ENCODE measurements at regions not wholly inside any gene's neighbourhood (a gene's known extent, or its start where the extent isn't known, plus 50 kb on each side); places are given as distances from the start of the nearest gene placed in this dataset.

GRCh38 chr15:69595009-69595791, 142.6 kb downstream of the RPLP1 start:
- H3K4me1 ChIP-seq (ENCODE audit: control insufficient read depth, insufficient read depth, low read length) = no peaks in the 10 kb centered on the region
- no peak overlapping the region for H3K4me2 ChIP-seq (ENCODE audit: low read length)
- peaks cover 73% of the 10 kb centered on the region for H3K27me3 ChIP-seq (ENCODE audit: control insufficient read depth, insufficient read depth, low read length)
- H3K9ac ChIP-seq (ENCODE audit: low read depth, low read length) = no peak overlapping the region
- H3K4me3 ChIP-seq (ENCODE audit: low read length) = no peak overlapping the region
- H3K9me3 ChIP-seq (replicated peaks; ENCODE audit: low read length) = no peaks in the 10 kb centered on the region
- no peaks in the 10 kb centered on the region for H3K36me3 ChIP-seq (ENCODE audit: insufficient read depth, low read length)

DNA sequence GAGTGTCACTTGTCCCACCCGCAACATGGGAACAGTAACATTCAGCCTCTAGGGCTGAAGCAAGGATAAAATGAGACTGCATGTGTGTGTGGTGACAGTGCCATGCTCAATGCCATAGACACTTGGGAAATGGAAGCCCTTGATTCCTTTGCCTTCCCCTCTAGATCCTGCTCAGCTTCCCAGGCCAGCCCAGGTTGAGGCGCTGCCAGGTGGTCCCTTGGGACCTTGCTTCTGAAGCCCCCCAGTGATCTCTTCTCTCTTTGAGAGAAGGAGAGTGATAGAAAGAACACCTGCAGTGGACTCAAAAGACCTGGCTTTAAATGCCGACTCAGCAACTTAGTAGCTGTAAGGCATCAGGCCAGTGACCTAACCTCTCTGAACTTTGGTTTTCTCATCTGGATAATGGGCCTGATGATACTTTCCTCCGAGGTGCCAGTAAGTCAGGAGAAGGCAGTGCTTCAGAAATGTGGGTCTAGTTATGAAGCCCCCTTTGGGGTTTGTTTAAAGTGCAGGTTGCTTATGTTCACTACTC, 144.5 kb downstream of the RPLP1 start:
- no peak overlapping the region for H3K4me3 ChIP-seq (ENCODE audit: low read length)
- H3K4me1 ChIP-seq (ENCODE audit: control insufficient read depth, insufficient read depth, low read length) = no peaks in the 10 kb centered on the region
- no peak overlapping the region for H3K4me2 ChIP-seq (ENCODE audit: low read length)
- H3K9ac ChIP-seq (ENCODE audit: low read depth, low read length) = no peak overlapping the region
- no peaks in the 10 kb centered on the region for H3K36me3 ChIP-seq (ENCODE audit: insufficient read depth, low read length)
- no peaks in the 10 kb centered on the region for H3K9me3 ChIP-seq (replicated peaks; ENCODE audit: low read length)
- peaks cover 62% of the 10 kb centered on the region for H3K27me3 ChIP-seq (ENCODE audit: control insufficient read depth, insufficient read depth, low read length)

GRCh38 chr15:69599271-69599670, 146.7 kb downstream of the RPLP1 start:
- Histone ChIP-seq H3K4me2 (ENCODE audit: low read length) (no peak overlapping the region), H3K4me3 (ENCODE audit: low read length) (no peak overlapping the region), H3K36me3 (ENCODE audit: insufficient read depth, low read length) (no peaks in the 10 kb centered on the region), H3K9me3 (replicated peaks; ENCODE audit: low read length) (no peaks in the 10 kb centered on the region), H3K4me1 (ENCODE audit: control insufficient read depth, insufficient read depth, low read length) (no peaks in the 10 kb centered on the region), H3K9ac (ENCODE audit: low read depth, low read length) (no peak overlapping the region), H3K27me3 (ENCODE audit: control insufficient read depth, insufficient read depth, low read length) (peaks cover 73% of the 10 kb centered on the region)

- H3K4me2 ChIP-seq (ENCODE audit: low read length) = no peak overlapping the region
- no peak overlapping the region for H3K4me3 ChIP-seq (ENCODE audit: low read length)
- H3K27me3 ChIP-seq (ENCODE audit: control insufficient read depth, insufficient read depth, low read length) = peaks cover 61% of the 10 kb centered on the region
- no peak overlapping the region for H3K9ac ChIP-seq (ENCODE audit: low read depth, low read length)
- H3K4me1 ChIP-seq (ENCODE audit: control insufficient read depth, insufficient read depth, low read length) = no peaks in the 10 kb centered on the region
- no peaks in the 10 kb centered on the region for H3K9me3 ChIP-seq (replicated peaks; ENCODE audit: low read length)
- H3K36me3 ChIP-seq (ENCODE audit: insufficient read depth, low read length) = no peaks in the 10 kb centered on the region
Measured at GRCh38 chr15:69600556-69601085, 148.0 kb downstream of the RPLP1 start.

- H3K4me1 ChIP-seq (ENCODE audit: control insufficient read depth, insufficient read depth, low read length) = no peaks in the 10 kb centered on the region
- no peaks in the 10 kb centered on the region for H3K36me3 ChIP-seq (ENCODE audit: insufficient read depth, low read length)
- H3K4me2 ChIP-seq (ENCODE audit: low read length) = no peak overlapping the region
- no peaks in the 10 kb centered on the region for H3K9me3 ChIP-seq (replicated peaks; ENCODE audit: low read length)
- H3K4me3 ChIP-seq (ENCODE audit: low read length) = no peak overlapping the region
- peaks cover 55% of the 10 kb centered on the region for H3K27me3 ChIP-seq (ENCODE audit: control insufficient read depth, insufficient read depth, low read length)
- no peak overlapping the region for H3K9ac ChIP-seq (ENCODE audit: low read depth, low read length)
Measured at GRCh38 chr15:69601711-69602504, 149.3 kb downstream of the RPLP1 start.

DNA sequence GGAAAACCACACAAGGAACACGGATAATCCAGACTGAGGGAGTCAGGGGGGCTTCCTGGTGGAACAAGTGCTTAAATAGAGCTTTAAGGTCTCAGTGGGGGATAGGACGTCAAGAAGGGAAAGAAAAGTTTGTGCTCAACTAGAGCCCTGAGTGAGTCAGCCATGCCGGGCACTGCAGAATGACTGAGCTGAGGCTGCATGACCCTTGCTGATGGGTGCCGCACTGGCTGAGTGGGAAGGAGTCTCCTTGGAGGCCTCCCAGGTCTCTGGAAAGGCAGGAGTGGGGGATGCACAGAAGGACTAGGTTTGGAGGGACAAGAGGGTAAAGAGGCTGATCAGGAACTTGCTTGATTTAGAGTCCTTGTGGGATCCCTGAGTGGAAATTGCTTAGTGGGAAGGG, 150.3 kb downstream of the RPLP1 start:
- H3K4me1 ChIP-seq (ENCODE audit: control insufficient read depth, insufficient read depth, low read length) = no peaks in the 10 kb centered on the region
- H3K27me3 ChIP-seq (ENCODE audit: control insufficient read depth, insufficient read depth, low read length) = peaks cover 48% of the 10 kb centered on the region
- H3K36me3 ChIP-seq (ENCODE audit: insufficient read depth, low read length) = no peaks in the 10 kb centered on the region
- no peaks in the 10 kb centered on the region for H3K9me3 ChIP-seq (replicated peaks; ENCODE audit: low read length)
- no peak overlapping the region for H3K4me2 ChIP-seq (ENCODE audit: low read length)
- H3K4me3 ChIP-seq (ENCODE audit: low read length) = no peak overlapping the region
- no peak overlapping the region for H3K9ac ChIP-seq (ENCODE audit: low read depth, low read length)

GRCh38 chr15:69603369-69604071, 150.9 kb downstream of the RPLP1 start:
- no peak overlapping the region for H3K9ac ChIP-seq (ENCODE audit: low read depth, low read length)

DNA sequence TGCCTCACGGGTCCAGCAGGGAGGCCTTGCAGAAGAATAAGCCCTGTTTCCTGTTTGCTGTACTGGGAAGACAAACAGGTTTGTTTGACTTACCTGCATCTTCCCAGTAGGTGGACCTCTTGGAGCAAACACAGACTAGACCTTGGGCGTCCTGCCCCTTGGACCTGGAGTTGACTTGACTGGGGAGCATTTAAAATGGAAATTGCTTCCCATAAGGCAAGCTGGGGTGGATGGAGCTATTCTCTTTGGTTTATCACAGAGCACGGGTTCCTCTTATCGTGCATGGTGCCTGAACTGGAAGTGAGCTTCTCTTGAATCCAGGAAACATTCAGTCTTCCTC, 151.4 kb downstream of the RPLP1 start:
- Histone ChIP-seq H3K36me3 (ENCODE audit: insufficient read depth, low read length) (no peaks in the 10 kb centered on the region), H3K4me1 (ENCODE audit: control insufficient read depth, insufficient read depth, low read length) (no peaks in the 10 kb centered on the region), H3K27me3 (ENCODE audit: control insufficient read depth, insufficient read depth, low read length) (peaks cover 40% of the 10 kb centered on the region), H3K9ac (ENCODE audit: low read depth, low read length) (no peak overlapping the region), H3K9me3 (replicated peaks; ENCODE audit: low read length) (no peaks in the 10 kb centered on the region), H3K4me2 (ENCODE audit: low read length) (no peak overlapping the region), H3K4me3 (ENCODE audit: low read length) (no peak overlapping the region)

More at GRCh38 chr15:69603369-69604071, 150.9 kb downstream of the RPLP1 start:
- Histone ChIP-seq H3K27me3 (ENCODE audit: control insufficient read depth, insufficient read depth, low read length) (peaks cover 45% of the 10 kb centered on the region), H3K4me3 (ENCODE audit: low read length) (no peak overlapping the region), H3K4me2 (ENCODE audit: low read length) (no peak overlapping the region), H3K9me3 (replicated peaks; ENCODE audit: low read length) (no peaks in the 10 kb centered on the region), H3K36me3 (ENCODE audit: insufficient read depth, low read length) (no peaks in the 10 kb centered on the region), H3K4me1 (ENCODE audit: control insufficient read depth, insufficient read depth, low read length) (no peaks in the 10 kb centered on the region)

DNA sequence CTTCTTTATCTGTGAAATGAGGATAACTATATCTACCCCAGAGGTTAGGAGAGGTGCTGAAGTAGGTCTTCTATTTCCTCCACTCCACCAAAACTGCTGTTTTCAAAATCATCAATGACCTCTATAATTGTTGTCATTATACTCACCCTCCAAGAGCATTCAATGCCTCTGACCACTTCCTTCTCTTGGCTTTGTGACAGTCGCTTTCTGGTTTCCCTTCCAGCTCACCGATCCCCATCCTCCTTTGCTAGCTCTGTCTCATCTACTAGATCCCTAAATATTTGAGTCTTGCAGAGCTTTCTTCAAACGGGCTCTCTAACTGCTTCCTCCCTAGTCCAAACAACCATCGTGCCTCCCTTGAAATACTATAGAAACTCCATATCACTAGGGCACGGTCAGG, 153.5 kb downstream of the RPLP1 start:
- Histone ChIP-seq H3K36me3 (ENCODE audit: insufficient read depth, low read length) (no peaks in the 10 kb centered on the region), H3K27me3 (ENCODE audit: control insufficient read depth, insufficient read depth, low read length) (peaks cover 49% of the 10 kb centered on the region), H3K4me1 (ENCODE audit: control insufficient read depth, insufficient read depth, low read length) (no peaks in the 10 kb centered on the region), H3K4me2 (ENCODE audit: low read length) (no peak overlapping the region), H3K9me3 (replicated peaks; ENCODE audit: low read length) (no peaks in the 10 kb centered on the region), H3K9ac (ENCODE audit: low read depth, low read length) (no peak overlapping the region), H3K4me3 (ENCODE audit: low read length) (no peak overlapping the region)

DNA sequence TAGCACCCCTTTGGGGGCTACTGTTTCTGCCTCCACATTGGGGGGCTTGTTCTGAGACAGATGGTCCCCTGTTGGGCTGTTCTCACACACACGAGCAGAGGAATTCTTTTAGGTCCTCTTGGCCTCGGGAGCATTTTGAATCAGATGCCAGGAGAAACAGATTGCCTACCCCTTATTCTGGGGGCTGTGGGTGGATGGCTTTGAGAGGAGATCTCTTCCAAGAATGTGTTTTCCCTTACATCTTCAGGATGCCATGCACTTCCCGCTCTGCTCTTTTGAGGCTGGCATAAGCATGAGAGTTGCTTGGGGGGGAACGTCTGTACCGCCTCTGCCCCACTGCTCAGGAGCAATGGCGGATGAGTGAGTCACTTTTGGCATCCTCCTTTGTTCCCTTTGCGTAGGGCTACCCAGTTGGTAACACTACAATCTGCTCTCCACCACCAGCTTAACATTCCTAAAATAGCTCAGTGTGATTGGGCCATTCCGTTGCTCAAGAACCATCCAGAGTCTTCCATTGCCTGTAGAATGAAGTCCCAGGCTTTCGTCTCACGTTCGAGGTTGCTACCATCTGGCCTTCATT, 154.4 kb downstream of the RPLP1 start:
- H3K36me3 ChIP-seq (ENCODE audit: insufficient read depth, low read length) = no peaks in the 10 kb centered on the region
- peaks cover 50% of the 10 kb centered on the region for H3K27me3 ChIP-seq (ENCODE audit: control insufficient read depth, insufficient read depth, low read length)
- H3K9ac ChIP-seq (ENCODE audit: low read depth, low read length) = no peak overlapping the region
- H3K4me1 ChIP-seq (ENCODE audit: control insufficient read depth, insufficient read depth, low read length) = no peaks in the 10 kb centered on the region
- H3K4me3 ChIP-seq (ENCODE audit: low read length) = no peak overlapping the region
- no peak overlapping the region for H3K4me2 ChIP-seq (ENCODE audit: low read length)
- H3K9me3 ChIP-seq (replicated peaks; ENCODE audit: low read length) = no peaks in the 10 kb centered on the region

DNA sequence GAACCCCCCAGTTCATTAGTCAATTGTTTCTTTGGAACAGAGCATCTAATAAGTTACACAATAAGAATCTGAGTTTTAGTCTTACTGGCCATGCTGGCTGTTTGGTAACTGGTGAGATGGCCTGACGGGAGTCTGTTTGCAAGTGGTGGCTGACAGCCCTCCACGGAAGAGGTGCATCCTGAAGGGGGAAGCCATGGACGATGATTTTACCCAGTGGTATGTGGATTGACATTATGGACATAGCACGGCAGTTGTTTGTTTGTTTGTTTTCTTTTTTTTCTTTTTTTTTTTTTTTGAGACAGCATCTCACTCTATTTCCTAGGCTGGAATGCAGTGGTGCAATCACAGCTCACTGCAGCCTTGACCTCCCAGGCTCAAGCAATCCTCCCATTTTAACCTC, 156.0 kb downstream of the RPLP1 start:
- no peaks in the 10 kb centered on the region for H3K4me1 ChIP-seq (ENCODE audit: control insufficient read depth, insufficient read depth, low read length)
- H3K9ac ChIP-seq (ENCODE audit: low read depth, low read length) = no peak overlapping the region

More for the DNA sequence above, 156.0 kb downstream of the RPLP1 start:
- Histone ChIP-seq H3K36me3 (ENCODE audit: insufficient read depth, low read length) (no peaks in the 10 kb centered on the region), H3K4me3 (ENCODE audit: low read length) (no peak overlapping the region), H3K9me3 (replicated peaks; ENCODE audit: low read length) (no peaks in the 10 kb centered on the region), H3K27me3 (ENCODE audit: control insufficient read depth, insufficient read depth, low read length) (peaks cover 39% of the 10 kb centered on the region), H3K4me2 (ENCODE audit: low read length) (no peak overlapping the region)
